ENCODE measurements at regions not wholly inside any gene's neighbourhood (a gene's known extent, or its start where the extent isn't known, plus 50 kb on each side); places are given as distances from the start of the nearest gene placed in this dataset.
A peak's percentile ranks its signal among the peaks of the same experiment; 100 is the strongest.
"Not testable (repeated sequence)": the region's sequence is repeated elsewhere in the genome, so short reads cannot be mapped to it uniquely, and the experiment has no call there.

- DNase-seq: no peak
Measured at GRCh38 chr18:56001576-56001975, 413.6 kb upstream of the TCF4 start.

- DNase-seq: no peak
Measured at GRCh38 chr18:56000041-56000440, 412.0 kb upstream of the TCF4 start.

DNA sequence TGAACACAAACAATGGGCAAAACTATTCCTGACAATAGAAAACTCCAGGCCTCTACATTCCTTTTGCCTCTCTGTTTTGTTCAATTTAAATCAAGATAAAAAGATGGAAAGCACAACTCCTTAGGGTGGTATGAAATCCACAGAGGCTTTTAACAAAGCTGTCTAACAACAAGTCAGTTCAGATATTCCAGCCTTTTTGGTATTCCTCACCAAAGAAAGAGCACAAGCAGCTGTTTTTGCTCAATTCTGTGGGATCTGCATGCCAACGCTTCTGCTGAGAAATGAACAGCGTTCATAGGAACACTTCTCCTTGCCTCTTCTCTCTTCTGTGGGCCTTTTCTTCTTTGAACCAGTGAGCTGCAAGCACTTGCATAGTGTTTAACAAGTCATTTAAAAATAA is 411.6 kb upstream of the TCF4 start:
- DNase-seq: no peak

DNA sequence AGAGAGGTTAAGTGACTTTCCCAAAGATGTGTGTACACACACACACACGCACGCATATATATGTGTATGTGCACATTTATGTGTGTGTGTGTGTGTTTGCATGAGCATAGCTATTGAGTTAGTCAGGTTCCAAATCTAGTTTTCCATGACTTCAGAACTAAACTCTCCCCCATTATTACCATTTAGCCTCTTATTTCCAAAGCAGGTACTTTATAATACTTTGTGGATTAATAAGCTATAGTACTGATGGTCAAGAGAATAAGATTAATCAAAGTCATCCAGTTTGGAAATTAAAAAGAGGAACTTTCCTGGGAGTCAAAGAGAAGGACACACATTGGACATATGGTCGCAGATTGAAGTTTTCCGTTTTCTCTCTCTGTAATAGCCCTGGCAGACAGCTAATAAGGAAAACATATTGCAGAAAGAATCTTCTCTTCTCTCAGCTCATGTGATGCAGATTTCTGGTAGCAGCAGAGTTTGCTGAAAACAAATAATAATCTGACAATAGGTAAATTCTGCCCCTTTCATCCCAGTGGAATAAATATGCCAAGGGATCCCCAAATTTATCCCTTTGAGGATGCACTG is 410.9 kb upstream of the TCF4 start:
- no peak for DNase-seq

DNA sequence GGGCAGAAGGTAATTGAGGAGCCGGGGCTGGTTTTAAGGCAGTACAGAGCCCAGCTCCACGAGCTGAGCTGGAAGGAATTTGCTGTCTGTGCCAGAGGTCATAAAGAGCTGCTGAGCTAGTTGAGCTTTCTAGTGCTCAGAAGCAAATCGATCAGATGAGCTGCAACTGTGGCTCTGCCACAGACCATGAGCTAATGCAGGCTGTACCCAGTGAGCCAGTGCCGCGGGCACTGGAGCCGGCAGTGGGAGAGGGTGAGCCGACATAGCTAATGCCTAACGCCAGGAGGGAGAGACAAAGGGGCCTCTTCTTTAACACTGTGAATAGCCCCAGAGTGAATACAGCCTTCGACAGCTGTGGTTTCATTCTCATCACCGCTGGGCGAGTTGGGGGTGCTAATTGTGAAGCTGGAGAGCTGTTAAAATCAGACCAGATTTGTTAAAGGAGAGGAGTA is 410.1 kb upstream of the TCF4 start:
- DNase-seq: peak; percentile 80

DNA sequence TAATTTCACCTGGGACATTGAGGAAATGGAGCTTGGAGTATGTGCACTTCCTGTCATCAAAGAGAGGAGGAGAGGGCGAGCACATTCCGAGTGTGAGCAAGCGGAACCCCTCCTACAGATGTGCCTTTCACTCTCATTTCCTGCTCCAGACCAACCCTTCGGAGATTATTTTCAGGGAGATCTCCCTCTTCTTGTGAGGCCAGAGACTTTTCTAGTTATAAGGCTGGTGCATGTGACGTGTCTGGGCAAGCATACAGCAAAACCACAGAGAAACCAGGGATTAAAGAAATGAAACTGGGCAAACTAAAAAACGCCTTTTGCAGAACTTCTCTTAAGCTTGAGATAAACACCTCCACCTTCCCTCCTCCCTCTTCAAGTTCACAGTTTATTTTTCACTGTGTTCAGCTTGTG is 409.2 kb upstream of the TCF4 start:
- no peak for DNase-seq

GRCh38 chr18:55996717-55997116 is 408.7 kb upstream of the TCF4 start:
- no peak for DNase-seq

DNA sequence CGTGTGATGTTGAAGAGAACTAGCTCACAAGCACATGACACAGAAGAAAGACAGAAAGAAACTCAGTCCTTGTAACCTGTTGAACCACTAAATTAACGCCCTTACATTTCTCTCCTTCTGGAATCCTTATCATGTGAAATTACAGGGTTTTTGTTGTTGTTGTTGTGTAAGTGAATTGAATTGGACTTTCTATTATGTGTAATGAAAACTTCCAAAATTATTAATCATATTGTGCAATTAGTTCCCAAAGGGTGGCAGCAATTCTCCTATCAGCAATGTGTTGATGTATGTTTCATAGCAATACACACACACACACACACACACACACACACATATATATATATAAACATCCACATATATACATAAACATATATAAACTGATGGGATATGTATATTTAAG is 402.2 kb upstream of the TCF4 start:
- DNase-seq: no peak

DNA sequence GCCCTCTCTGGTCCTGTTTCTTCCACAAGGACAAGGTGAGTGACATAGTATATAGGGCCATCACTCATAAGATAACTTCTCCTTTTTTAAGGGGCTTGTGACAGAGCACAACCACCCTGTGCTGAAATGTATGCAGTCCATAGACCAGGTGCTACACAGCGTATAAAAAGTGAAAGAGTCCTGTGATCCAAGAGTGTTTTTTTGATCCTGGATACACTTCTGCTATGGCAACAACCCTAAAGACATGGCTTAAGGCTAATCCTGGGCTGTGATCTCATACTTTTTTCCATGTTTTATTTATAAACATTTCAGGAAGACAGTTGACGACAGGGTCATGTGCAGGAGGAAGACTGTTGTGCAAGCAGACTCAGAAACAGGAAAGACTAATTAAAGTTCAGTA is 400.5 kb upstream of the TCF4 start:
- DNase-seq: no peak

DNA sequence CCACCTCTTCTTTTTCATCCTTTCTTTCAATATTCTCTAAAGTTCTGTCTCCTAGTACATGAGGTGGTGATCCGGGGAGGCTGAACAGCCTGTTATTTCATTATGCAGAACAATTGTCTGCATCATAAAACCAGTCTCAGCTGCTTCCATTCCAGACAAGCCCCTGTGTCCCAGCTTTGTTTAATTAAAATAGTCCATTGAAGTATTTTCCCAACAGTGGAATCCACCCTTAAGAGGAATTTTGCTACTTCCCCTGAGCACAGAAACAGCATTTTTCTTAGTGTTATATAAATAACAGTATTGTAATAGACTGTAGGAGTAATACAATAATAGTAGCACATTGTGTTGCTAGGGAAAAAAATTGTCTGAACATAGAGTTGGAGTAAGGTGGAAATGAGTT is 395.4 kb upstream of the TCF4 start:
- DNase-seq: no peak

DNA sequence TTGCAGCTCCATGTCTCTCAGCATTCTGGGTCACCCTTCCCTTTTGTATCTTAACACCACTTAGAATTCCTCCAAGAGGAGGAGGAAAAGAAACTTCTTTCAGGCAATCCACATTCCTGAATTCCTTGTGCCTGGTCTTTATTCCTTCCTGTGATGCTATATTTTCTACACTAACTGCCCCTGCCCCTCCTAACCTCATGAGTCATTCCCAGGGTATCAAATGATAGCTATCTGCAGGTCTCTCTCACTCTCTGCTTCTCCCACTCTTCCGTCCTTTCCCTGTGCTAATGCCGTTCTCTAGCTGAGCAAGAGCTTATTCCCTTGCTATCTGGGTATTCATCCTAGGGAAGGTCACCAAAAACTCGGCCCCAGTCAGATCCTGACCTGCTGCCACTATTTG is 395.0 kb upstream of the TCF4 start:
- no peak for DNase-seq

- no peak for DNase-seq
Measured at GRCh38 chr18:55981712-55982475, 393.9 kb upstream of the TCF4 start.

DNA sequence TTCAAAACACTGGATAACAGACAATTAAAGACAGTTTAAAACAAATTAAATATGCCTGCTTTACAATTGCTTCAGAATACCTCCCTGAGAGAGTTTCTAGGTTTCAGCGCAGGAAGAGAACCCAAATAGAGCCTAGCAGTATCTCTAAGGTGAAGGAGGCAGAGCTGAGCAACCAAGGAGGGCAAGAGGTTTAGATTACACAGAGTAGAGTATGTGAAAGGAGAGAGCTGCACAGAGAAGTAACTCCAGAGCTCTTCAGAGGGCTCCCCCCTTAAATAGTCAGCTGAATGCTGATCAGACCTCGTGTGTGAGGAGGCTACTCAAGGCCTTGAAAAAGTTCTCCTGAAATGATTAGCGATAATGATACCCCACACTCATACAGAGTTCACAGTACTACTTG is 386.5 kb upstream of the TCF4 start:
- DNase-seq: no peak

DNA sequence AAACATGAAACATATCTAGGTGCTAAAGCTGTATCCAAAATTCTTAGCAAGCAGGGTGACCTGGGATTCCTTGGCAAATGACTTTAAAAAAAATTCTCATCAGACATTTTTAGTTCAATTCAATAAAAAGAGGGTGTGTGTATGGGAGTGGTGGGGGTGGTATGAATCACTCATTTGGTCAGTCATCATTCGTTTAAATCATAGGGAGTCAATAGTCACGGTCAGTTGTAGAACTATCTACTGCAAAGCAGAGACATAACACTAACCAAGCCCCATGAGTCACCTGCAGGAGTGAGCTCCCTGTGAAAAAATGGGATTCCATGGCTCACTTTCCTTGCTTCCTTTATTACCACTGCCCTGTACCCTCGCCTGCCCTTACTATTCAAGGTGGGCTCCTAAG is 380.6 kb upstream of the TCF4 start:
- DNase-seq: no peak

- DNase-seq: no peak
Measured at GRCh38 chr18:55967019-55967418, 379.0 kb upstream of the TCF4 start.

DNA sequence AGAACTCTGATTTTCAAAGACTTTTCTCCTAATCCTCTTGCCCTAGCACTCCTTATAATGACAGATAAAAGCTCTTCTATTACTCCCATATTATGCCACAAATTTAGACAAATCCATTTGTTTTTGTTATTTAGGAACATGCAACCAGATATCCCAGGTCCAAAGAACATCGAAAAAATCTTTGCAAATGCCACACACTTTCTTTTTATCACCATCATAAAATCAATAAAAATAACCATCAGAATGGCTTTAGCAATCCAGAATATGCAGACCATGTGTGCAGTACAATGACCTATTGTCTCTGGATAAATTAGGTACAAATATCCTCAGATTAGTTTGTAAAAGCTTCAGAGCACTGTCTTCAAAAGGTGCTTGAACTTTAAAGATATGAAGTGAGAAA is 376.2 kb upstream of the TCF4 start:
- DNase-seq: no peak

DNA sequence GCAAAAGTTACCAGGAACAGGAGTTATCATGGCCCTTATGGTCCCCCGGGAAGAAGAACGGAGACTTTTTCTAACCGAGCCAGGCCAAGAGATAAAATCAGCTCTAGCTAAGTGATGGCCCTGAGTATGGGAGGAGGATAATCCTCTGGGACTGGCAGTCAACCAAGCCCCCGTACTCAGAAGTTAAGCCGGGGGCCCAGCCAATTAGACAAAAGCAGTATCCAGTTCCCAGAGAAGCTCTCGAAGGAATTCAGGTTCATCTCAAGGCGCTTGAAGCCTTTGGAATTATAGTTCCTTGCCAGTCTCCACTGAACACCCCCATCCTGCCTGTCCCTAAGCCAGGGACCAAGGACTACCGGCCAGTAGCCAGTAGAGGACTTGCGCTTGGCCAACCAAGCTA is 365.3 kb upstream of the TCF4 start:
- DNase-seq: no peak

GRCh38 chr18:55951738-55952137 is 363.7 kb upstream of the TCF4 start:
- DNase-seq: not testable (repeated sequence)

DNA sequence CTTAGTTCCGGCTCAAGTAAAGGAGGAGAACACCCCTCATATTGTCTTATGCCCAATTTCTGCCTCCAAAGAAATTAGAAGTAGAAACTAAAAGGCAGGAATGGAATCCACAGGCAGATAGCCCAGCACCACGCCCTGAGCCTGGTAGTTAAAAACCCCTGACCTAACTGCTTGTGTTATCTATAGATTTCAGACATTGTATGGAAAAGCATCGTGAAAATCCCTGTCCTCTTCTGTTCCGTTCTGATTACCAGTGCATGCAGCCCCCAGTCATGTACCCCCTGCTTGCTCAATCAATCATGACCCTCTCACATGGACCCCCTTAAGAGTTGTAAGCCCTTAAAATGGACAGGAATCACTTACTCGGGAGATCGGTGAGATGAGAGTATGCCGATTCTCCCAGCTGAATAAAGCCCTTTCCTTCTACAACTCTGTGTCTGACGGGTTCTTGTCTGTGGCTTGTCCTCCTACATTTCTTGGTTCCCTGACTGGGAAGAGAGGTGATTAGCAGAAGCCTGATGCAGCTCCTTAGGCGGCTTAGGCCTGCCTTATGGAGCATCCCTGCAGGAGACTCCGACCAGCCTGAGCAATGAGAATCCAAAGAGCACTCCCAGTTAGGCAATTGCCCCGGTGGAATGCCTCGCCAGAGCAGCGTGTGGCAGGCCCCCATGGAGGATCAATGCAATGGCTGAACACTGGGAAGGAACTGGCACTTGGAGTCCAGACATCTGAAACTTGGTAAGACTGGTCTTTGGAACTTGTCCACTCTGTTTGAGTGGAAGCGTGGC is 362.6 kb upstream of the TCF4 start:
- no peak for DNase-seq

- DNase-seq: no peak
Measured at GRCh38 chr18:55934821-55935220, 346.8 kb upstream of the TCF4 start.

DNA sequence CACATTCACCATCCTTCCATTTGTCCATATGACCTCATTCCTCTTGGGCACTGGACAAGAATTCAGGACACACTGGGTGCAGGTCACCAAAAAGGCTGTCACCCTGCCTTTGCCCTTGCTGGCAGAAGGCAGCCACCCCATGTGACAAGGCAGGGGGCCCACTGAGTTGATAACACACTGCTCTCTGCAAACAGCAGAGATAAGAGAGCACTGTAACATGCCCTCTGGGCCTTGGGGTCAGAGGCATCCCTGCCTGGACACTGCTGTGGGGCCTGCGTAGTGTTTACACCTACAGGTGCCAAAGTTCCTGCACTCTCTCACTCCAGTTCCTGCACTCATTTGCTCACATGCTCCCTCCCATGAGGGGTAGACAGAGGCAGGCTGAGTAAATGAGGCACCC is 344.7 kb upstream of the TCF4 start:
- no peak for DNase-seq

DNA sequence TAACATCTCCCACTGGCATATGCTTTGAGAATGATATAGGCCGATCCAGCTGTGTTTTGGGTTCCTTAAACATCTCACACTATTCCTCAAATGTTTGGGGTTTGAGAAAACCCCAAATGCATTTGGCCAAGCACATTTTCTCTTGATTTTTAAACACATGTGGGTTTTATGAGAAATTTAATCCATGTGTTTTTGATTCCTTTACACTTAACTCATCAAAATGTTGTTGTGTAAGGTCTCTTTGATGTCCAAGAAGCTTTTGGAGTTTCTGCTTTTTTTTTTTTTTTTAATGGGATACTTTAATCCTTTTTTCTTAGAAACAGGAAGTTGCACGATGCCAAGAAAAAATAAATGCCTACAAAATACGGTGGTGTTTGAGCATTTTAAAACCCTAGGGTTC is 339.8 kb upstream of the TCF4 start:
- no peak for DNase-seq

DNA sequence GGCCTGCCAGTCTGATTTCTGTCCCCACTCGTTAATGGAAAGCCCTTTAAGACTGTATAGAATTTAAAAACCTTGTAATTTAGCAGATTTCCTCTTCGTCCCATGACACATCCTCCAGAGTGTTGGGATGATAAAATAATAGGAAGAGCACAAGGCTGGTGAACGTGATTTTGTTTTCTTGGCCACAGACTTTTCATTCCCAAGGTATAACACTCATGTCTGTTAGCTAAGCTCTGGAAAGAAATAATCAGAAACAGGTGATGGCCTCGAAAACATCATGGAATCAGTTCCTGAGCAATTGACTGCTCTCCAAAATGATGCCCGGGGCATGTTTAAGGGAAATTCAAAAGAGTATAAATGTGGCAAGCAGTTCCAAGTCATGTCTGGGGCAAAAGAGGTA is 337.8 kb upstream of the TCF4 start:
- no peak for DNase-seq

- no peak for DNase-seq
Measured at GRCh38 chr18:55920063-55920462, 332.1 kb upstream of the TCF4 start.
